Activated CD8-positive, alpha-beta memory T cell treated with anti-CD3 and anti-CD28 coated beads for 36 hours (primary cell): ENCODE measurements at regions not wholly inside any gene's neighbourhood (a gene's known extent, or its start where the extent isn't known, plus 50 kb on each side); places are given as distances from the start of the nearest gene placed in this dataset.

ENCODE experiments used
- CTCF ChIA-PET: fragments of 350-600 bp; sonication (Branson Sonifier 250); formaldehyde crosslinking; loops from one replicate; lab custom pipeline; 2021; ENCODE audit warnings: antibody characterized with exemption; lab: Charles Lee
- POLR2A ChIA-PET: fragments of 350-600 bp; sonication (Branson Sonifier 250); formaldehyde crosslinking; loops from one replicate; lab custom pipeline; 2021; ENCODE audit warnings: antibody characterized with exemption; lab: Charles Lee

GRCh38 chr1:226487921-226488320 is 60.6 kb upstream of the STUM start:
- CTCF ChIA-PET, result no interaction called here
- POLR2A ChIA-PET, result no interaction called here

DNA sequence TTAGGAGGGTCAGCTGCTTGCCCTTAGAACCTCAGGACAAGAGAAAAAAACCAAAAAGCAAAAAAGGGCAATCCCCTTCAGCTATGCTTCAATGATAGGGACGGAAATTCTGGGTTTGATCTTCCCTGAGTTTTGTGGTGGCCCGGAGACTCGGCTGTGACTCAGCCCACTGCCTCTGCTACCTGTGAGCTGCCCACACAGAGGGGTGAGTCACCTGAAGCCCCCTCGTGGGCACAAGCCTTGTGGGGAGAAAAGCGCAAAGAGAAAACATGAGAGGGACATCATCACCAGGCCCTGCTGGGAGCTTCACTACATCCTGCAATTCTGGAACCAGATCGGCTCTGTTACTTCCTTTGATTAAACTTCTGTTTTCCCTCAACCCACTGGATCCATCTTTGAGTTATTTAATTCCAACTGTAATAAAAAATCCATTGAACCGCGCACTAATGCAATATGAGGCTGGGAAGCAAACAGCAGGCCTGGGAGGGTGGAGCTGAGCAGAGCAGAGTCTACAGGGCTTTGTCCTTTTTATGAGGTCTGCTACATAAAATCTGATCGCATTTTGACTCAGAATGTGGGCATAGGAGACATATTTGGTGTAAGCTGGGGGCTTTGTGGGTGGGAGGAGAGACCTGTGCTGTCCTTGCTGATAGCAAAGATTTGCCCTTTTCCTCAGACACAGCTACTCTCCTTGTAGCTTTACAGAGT is 58.7 kb upstream of the STUM start:
- POLR2A ChIA-PET, result no interaction called here
- CTCF ChIA-PET, result no interaction called here

DNA sequence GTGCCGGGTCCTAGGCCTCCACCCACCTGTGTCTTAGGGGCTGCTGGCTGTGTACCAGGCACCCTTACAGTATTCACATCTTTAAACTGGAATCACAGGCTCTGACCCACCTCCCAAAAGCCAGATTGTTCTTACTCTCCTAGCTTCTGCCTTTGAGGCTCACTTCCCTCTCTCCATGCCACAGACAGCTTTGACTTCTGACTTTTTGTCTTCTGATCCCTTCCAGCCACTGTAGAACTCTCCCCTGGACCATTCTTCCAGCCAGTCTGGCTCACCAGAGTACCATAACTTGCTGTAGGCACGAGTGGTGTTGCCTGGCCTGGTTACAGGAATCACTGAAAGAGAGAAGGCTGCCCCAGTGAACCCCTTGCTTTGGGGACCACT is 58.1 kb upstream of the STUM start:
- ChIA-PET CTCF (no interaction called here), POLR2A (no interaction called here)

DNA sequence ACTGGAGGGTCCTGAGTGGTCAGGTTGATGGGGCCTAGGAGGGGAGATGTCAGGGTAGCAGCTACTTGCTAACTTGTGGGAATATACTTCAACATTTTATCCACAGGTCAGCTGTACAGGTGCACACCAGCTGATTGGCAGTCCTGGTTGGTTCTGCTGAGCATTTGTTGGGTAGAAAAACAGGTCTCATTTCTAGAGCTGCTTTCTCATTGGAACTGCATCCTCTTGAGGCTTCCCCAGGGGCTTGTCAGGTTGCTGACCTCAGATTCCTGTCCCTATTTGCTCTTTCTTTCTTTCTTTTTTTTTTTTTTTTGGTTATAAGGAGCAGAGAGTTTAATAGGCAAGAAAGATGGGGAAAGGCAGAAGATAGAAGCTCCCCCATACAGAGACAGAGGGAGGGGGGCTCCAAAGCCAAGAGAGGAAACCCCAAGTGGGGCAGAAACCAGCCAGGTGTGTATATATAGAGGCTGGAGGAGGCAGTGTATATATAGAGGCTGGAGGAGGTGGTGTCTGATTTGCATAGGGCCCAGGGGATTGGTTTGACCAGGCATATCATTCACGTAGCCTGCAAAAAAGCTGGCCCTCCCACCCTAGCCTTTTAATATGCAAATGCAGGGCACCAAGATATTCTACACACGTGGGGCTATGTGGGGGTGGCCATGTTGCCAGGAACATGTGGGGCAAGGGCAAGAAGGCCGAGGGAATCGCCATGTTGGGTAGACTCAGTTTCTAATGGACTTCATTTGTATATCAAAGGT is 57.3 kb upstream of the STUM start:
- ChIA-PET POLR2A (no interaction called here), CTCF (no interaction called here)

- POLR2A ChIA-PET, result no interaction called here
These were observed 56.0 kb upstream of the STUM start for GRCh38 chr1:226492426-226493137.

DNA sequence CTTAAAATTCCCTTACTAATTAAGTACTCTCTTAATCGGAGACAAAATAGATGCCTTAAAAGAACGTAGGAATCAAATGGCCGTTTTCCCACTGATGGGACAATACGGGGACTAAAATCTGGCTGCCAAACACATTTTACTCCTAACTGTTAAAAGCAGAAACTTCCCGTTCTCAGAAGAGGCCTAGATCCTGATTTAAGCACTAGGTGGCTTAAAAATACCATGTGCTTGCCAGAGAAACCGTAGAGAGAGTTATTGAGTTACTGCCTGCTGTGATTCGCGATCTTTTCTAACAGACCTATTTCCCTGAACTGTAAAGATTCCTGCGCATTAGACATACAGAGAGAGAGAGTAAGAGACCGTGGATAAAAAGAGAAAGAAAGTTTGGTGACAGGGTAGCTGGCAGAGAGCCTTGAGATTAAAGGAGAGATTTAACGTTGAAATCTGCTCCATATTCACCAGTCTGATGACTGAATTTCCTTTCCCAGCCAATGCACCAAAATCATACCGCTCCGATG is 54.4 kb upstream of the STUM start:
- CTCF ChIA-PET, result no interaction called here
- POLR2A ChIA-PET, result no interaction called here

More at GRCh38 chr1:226492426-226493137, 56.0 kb upstream of the STUM start:
- CTCF ChIA-PET, result no interaction called here

GRCh38 chr1:226495716-226496115 is 52.8 kb upstream of the STUM start:
- CTCF ChIA-PET, result no interaction called here
- POLR2A ChIA-PET, result no interaction called here

DNA sequence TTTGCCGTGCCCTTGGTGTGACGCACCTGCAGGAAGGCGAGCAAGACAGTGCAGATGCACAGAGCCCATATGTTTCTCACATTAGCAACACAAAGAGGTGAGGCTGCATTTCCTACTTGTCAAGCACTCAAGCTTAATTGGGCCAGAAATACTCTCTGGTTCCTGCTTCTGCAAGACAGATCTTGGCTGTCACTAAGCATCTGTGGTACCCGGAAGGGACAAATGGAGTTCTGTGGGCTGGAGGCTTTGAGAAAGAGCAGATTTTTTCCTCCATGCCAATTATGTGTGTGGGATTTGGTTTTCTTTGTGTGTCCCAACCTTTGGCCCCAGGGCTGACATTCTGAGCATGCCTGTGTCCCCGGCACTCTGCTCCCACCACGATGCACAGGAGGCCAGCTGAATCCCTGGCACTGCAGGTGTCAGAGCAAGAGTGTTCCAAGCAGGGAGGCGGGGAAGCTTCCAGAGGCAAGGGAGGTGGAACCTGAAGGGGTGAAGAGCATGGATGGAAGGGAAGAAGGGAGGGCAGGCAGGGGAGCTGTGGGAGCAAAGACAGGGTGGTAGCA is 52.0 kb upstream of the STUM start:
- CTCF ChIA-PET, result no interaction called here
- POLR2A ChIA-PET, result no interaction called here

GRCh38 chr1:226497276-226497833 is 51.2 kb upstream of the STUM start:
- CTCF ChIA-PET, result no interaction called here
- POLR2A ChIA-PET, result no interaction called here

GRCh38 chr1:226497991-226498639 is 50.4 kb upstream of the STUM start:
- ChIA-PET POLR2A (no interaction called here), CTCF (interaction anchor here (0.6 kb wide), 1 partner anchor 349 kb away, joined by 3 read pairs; no protein-coding TSS in a partner anchor)

- ChIA-PET POLR2A (no interaction called here), CTCF (interaction anchor here (0.6 kb wide), 1 partner anchor 349 kb away, joined by 3 read pairs; no protein-coding TSS in a partner anchor)
These were observed 49.9 kb upstream of the STUM start for GRCh38 chr1:226498640-226499008.
